ENCODE measurements at regions not wholly inside any gene's neighbourhood (a gene's known extent, or its start where the extent isn't known, plus 50 kb on each side); places are given as distances from the start of the nearest gene placed in this dataset.

GRCh38 chr6:121649951-121650350 is 214.5 kb downstream of the GJA1 start:
- TF ChIP-seq POLR2AphosphoS5 (IDR thresholded peaks at IDR 0.05; ENCODE audit: low read depth, low read length), result no peak
- no peak for TF ChIP-seq POLR2A (IDR thresholded peaks at IDR 0.05; ENCODE audit: low read depth, low read length)
